ENCODE measurements at regions not wholly inside any gene's neighbourhood (a gene's known extent, or its start where the extent isn't known, plus 50 kb on each side); places are given as distances from the start of the nearest gene placed in this dataset.

GRCh38 chr1:73676186-73676585 is 521.8 kb downstream of the LRRIQ3 start:
- intact Hi-C loops (cut with micrococcal nuclease) = no loop called here
- H3K4me3 ChIP-seq (replicated peaks in 1 of 3; ENCODE audit: low read depth in 2 of 3, low read length in 3 of 3) = no peak overlapping the region
- H3K9ac ChIP-seq (ENCODE audit: insufficient read depth, low read length, poor library complexity, severe bottlenecking) = no peak overlapping the region
- H3K36me3 Mint-ChIP-seq = no peaks in the 10 kb centered on the region
- no peaks in the 10 kb centered on the region for H3K4me1 ChIP-seq (ENCODE audit: control insufficient read depth in 1 of 2, insufficient read depth in 2 of 2, low read length in 2 of 2)
- no CpG with 5 or more reads among the region's 3 CpGs for WGBS (ENCODE audit: insufficient coverage)
- H3K9me3 Mint-ChIP-seq = no peaks in the 10 kb centered on the region
- H4K20me1 ChIP-seq (ENCODE audit: insufficient read depth, low read length) = no peaks in the 10 kb centered on the region
- H3K27me3 Mint-ChIP-seq (ENCODE audit: low read depth in 3 of 3) = no peaks in the 10 kb centered on the region
- TF ChIP-seq CTCF (IDR thresholded peaks at IDR 0.05) = no peak
- no peak overlapping the region for H2AFZ ChIP-seq (ENCODE audit: insufficient read depth, low read depth, low read length, poor library complexity, severe bottlenecking)
- H3K27ac Mint-ChIP-seq = no peak overlapping the region
- no peaks in the 10 kb centered on the region for H3K27me3 ChIP-seq (ENCODE audit: control insufficient read depth in 2 of 2, insufficient read depth in 2 of 2, low read length in 2 of 2)
- no peak overlapping the region for H3K4me3 Mint-ChIP-seq
- no peak for DNase-seq
- H3K27ac ChIP-seq (ENCODE audit: low read depth in 1 of 2, low read length in 2 of 2) = no peak overlapping the region
- no peaks in the 10 kb centered on the region for H3K36me3 ChIP-seq (replicated peaks in 1 of 2; ENCODE audit: control insufficient read depth in 1 of 2, insufficient read depth in 2 of 2, low read length in 2 of 2)
- no peaks in the 10 kb centered on the region for H3K4me1 Mint-ChIP-seq
- no peak overlapping the region for H3K4me2 ChIP-seq (replicated peaks; ENCODE audit: extremely low read depth, low read length, poor library complexity, severe bottlenecking)
- no peaks in the 10 kb centered on the region for H3K9me3 ChIP-seq (replicated peaks in 1 of 2; ENCODE audit: control insufficient read depth in 1 of 2, insufficient read depth in 1 of 2, low read length in 2 of 2)
- H3K79me2 ChIP-seq (ENCODE audit: insufficient read depth, low read length) = no peaks in the 10 kb centered on the region

- H4K20me1 ChIP-seq (ENCODE audit: insufficient read depth, low read length) = no peaks in the 10 kb centered on the region
- H3K4me2 ChIP-seq (replicated peaks; ENCODE audit: extremely low read depth, low read length, poor library complexity, severe bottlenecking) = no peak overlapping the region
- H2AFZ ChIP-seq (ENCODE audit: insufficient read depth, low read depth, low read length, poor library complexity, severe bottlenecking) = no peak overlapping the region
- no peaks in the 10 kb centered on the region for H3K36me3 ChIP-seq (replicated peaks in 1 of 2; ENCODE audit: control insufficient read depth in 1 of 2, insufficient read depth in 2 of 2, low read length in 2 of 2)
- Mint-ChIP-seq H3K36me3 (no peaks in the 10 kb centered on the region), H3K4me3 (no peak overlapping the region), H3K9me3 (no peaks in the 10 kb centered on the region), H3K27me3 (ENCODE audit: low read depth in 3 of 3) (no peaks in the 10 kb centered on the region), H3K27ac (no peak overlapping the region), H3K4me1 (no peaks in the 10 kb centered on the region)
- peak; percentile 48 for TF ChIP-seq CTCF (IDR thresholded peaks at IDR 0.05)
- intact Hi-C loops (cut with micrococcal nuclease) = no loop called here
- H3K79me2 ChIP-seq (ENCODE audit: insufficient read depth, low read length) = no peaks in the 10 kb centered on the region
- H3K9me3 ChIP-seq (replicated peaks in 1 of 2; ENCODE audit: control insufficient read depth in 1 of 2, insufficient read depth in 1 of 2, low read length in 2 of 2) = no peaks in the 10 kb centered on the region
- H3K27me3 ChIP-seq (ENCODE audit: control insufficient read depth in 2 of 2, insufficient read depth in 2 of 2, low read length in 2 of 2) = no peaks in the 10 kb centered on the region
- H3K9ac ChIP-seq (ENCODE audit: insufficient read depth, low read length, poor library complexity, severe bottlenecking) = no peak overlapping the region
- H3K4me3 ChIP-seq (replicated peaks in 1 of 3; ENCODE audit: low read depth in 2 of 3, low read length in 3 of 3) = no peak overlapping the region
- WGBS (ENCODE audit: insufficient coverage) = no CpG with 5 or more reads among the region's 2 CpGs
- no peak overlapping the region for H3K27ac ChIP-seq (ENCODE audit: low read depth in 1 of 2, low read length in 2 of 2)
- DNase-seq = peak in 1 of 3 donors; percentile 3
- no peaks in the 10 kb centered on the region for H3K4me1 ChIP-seq (ENCODE audit: control insufficient read depth in 1 of 2, insufficient read depth in 2 of 2, low read length in 2 of 2)
These were observed 522.9 kb downstream of the LRRIQ3 start for GRCh38 chr1:73674945-73675561.
